Fibroblast of mammary gland (primary cell): ENCODE measurements at regions not wholly inside any gene's neighbourhood (a gene's known extent, or its start where the extent isn't known, plus 50 kb on each side); places are given as distances from the start of the nearest gene placed in this dataset.

Experiments used
- DNase-seq: peaks from one replicate; pipeline ENCODE4 v3.0.0-alpha.2; 2010; ENCODE audit warnings: low read depth
- H3K4me3 ChIP-seq: 2 replicates; pipeline ENCODE4 v1.5.1; 2011; ENCODE audit warnings: low read depth, mild to moderate bottlenecking, low read length, moderate library complexity; ENCODE audit not compliant: control insufficient read depth
- TF ChIP-seq, protein P1 (sequence below): conservative IDR thresholded peaks from 2 replicates; pipeline ENCODE4 v1.5.1; 2011; ENCODE audit warnings: low read depth, low read length, inconsistent platforms; ENCODE audit not compliant: control insufficient read depth, insufficient read depth

- no peak overlapping the region for H3K4me3 ChIP-seq
- TF ChIP-seq, protein P1, sequence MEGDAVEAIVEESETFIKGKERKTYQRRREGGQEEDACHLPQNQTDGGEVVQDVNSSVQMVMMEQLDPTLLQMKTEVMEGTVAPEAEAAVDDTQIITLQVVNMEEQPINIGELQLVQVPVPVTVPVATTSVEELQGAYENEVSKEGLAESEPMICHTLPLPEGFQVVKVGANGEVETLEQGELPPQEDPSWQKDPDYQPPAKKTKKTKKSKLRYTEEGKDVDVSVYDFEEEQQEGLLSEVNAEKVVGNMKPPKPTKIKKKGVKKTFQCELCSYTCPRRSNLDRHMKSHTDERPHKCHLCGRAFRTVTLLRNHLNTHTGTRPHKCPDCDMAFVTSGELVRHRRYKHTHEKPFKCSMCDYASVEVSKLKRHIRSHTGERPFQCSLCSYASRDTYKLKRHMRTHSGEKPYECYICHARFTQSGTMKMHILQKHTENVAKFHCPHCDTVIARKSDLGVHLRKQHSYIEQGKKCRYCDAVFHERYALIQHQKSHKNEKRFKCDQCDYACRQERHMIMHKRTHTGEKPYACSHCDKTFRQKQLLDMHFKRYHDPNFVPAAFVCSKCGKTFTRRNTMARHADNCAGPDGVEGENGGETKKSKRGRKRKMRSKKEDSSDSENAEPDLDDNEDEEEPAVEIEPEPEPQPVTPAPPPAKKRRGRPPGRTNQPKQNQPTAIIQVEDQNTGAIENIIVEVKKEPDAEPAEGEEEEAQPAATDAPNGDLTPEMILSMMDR = no peak
- DNase-seq = no peak
Observed at GRCh38 chr22:49364398-49364797, 463.3 kb downstream of the BRD1 start.

DNA sequence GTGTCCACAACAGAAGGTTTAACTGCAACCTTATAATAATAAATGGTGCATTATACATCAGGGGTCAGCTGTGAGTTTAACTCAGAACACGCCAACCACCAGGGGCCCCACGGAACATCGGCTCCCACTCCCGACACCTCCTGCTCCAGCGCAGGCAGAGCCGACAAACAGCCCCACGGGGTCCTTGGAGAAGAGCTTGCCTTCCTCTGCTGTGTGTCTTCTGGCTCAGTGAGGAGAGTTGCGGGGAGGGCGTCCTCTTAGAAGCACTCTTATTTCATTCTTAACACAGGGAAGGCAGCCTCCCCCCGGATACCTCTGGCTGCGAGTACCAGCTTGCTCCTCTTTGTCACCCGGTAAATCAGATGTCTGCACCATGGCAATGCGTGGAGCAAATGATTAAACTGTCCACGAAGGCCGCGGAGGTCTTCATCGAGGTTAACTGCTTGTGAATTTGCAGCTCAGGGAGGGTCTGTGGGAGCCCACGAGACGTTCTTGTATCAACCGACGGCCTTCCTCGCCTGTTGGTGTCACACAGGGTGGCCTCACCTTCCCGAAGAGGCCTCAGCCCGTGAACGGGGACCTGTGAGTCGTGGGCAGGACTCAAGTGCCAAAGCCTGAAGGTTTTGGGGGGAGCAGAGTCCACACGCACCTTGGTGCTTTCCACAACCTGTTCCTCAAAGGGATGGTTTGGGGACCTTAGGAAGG is 464.0 kb downstream of the BRD1 start:
- H3K4me3 ChIP-seq = no peak overlapping the region
- no peak for DNase-seq
- TF ChIP-seq, protein P1 = no peak

GRCh38 chr22:49362211-49362839 is 465.3 kb downstream of the BRD1 start:
- DNase-seq = no peak
- TF ChIP-seq, protein P1 = no peak
- H3K4me3 ChIP-seq = no peak overlapping the region

GRCh38 chr22:49361164-49361563 is 466.5 kb downstream of the BRD1 start:
- no peak overlapping the region for H3K4me3 ChIP-seq
- no peak for DNase-seq
- TF ChIP-seq, protein P1 = no peak

DNA sequence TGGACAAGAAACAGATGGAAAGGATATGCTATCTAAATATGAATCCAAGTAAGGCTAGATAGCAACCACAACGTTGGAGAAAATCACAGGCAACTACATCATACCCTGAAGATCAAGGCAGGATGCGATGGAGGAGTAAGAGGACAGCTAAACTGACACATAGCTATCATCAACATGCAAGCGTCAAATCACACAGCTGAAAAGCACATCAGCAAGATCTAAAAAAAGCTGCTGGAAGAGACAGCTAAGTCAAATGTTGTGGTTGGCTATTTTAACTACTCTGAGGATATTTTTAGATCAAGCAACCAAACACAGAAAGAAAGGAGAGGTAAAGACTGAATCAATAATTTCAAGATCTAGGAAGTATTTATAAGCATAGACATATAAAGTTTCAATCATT is 466.9 kb downstream of the BRD1 start:
- DNase-seq = no peak
- no peak overlapping the region for H3K4me3 ChIP-seq
- TF ChIP-seq, protein P1 = no peak

- H3K4me3 ChIP-seq = no peak overlapping the region
- DNase-seq = no peak
- TF ChIP-seq, protein P1 = no peak
Observed at GRCh38 chr22:49359076-49359475, 468.6 kb downstream of the BRD1 start.
